SH-SY5Y (cell line): ENCODE measurements at regions not wholly inside any gene's neighbourhood (a gene's known extent, or its start where the extent isn't known, plus 50 kb on each side); places are given as distances from the start of the nearest gene placed in this dataset.

Experiments
- GATA2 ChIP-seq: IDR thresholded peaks from 2 replicates; pipeline ENCODE4 v1.6.1; 2011; ENCODE audit warnings: mild to moderate bottlenecking, low read depth, low read length
- GATA3 ChIP-seq: IDR thresholded peaks from 2 replicates; pipeline ENCODE4 v1.6.1; 2011; ENCODE audit warnings: low read depth, mild to moderate bottlenecking, low read length, moderate library complexity

- TF ChIP-seq GATA2 = no peak
- TF ChIP-seq GATA3 = no peak
Measured at GRCh38 chr2:156054983-156055382, 277.5 kb downstream of the NR4A2 start.
